ENCODE measurements at regions not wholly inside any gene's neighbourhood (a gene's known extent, or its start where the extent isn't known, plus 50 kb on each side); places are given as distances from the start of the nearest gene placed in this dataset.

- no peak overlapping the region for H4K8ac ChIP-seq (ENCODE audit: extremely low read depth, insufficient read depth, low read length)
Measured at GRCh38 chr6:125524356-125524755, 222.6 kb upstream of the HDDC2 start.

More at GRCh38 chr6:125524356-125524755, 222.6 kb upstream of the HDDC2 start:
- H3K4me2 ChIP-seq (ENCODE audit: insufficient read depth in 1 of 2, low read depth in 2 of 2, low read length in 2 of 2) = no peak overlapping the region
- H3K27me3 ChIP-seq (replicated peaks in 1 of 4; ENCODE audit: control insufficient read depth in 3 of 4, extremely low read depth in 1 of 4, insufficient read depth in 3 of 4, low read length in 3 of 4) = no peaks in the 10 kb centered on the region
- no peak overlapping the region for H3K18ac ChIP-seq (ENCODE audit: extremely low read depth, low read length)
- no peak overlapping the region for H3K9ac ChIP-seq (replicated peaks in 1 of 4; ENCODE audit: extremely low read depth in 1 of 4, low read depth in 3 of 4, low read length in 3 of 4)
- H3K36me3 ChIP-seq (ENCODE audit: control insufficient read depth in 2 of 4, insufficient read depth in 4 of 4, low read length in 3 of 4) = no peaks in the 10 kb centered on the region
- H3K27ac ChIP-seq (ENCODE audit: low read depth, low read length) = no peak overlapping the region
- CTCF ChIA-PET (ENCODE audit: partially characterized antibody) = interaction anchor here (0.6 to 1.6 kb wide), 5 partner anchors 11 to 230 kb away, joined by 3 to 5 read pairs (median 5); no protein-coding TSS in a partner anchor
- no peaks in the 10 kb centered on the region for H3K79me2 ChIP-seq (ENCODE audit: control insufficient read depth in 1 of 2, insufficient read depth in 2 of 2, low read length in 2 of 2)
- no peak for DNase-seq (ENCODE audit: low read depth in 1 of 2, low spot score in 2 of 2)
- POLR2A ChIA-PET (ENCODE audit: partially characterized antibody) = no interaction called here
- FAIRE-seq = no peak
- H3K23me2 ChIP-seq (ENCODE audit: low read depth, low read length) = no peaks in the 10 kb centered on the region
- TF ChIP-seq TAF1 (IDR thresholded peaks at IDR 0.05; ENCODE audit: low read depth, low read length) = no peak
- no peak overlapping the region for H2BK120ac ChIP-seq (replicated peaks; ENCODE audit: low read depth, low read length)
- no peak overlapping the region for H3K56ac ChIP-seq (replicated peaks; ENCODE audit: insufficient read length, low read depth, low read length)
- H3K4me3 ChIP-seq (ENCODE audit: extremely low read depth in 1 of 4, insufficient read depth in 2 of 4, low read depth in 3 of 4, low read length in 4 of 4) = no peak overlapping the region
- H3K4me1 ChIP-seq (replicated peaks in 1 of 4; ENCODE audit: control insufficient read depth in 3 of 4, insufficient read depth in 4 of 4, low read length in 3 of 4) = peaks cover 3 to 13% (median 6%) of the 10 kb centered on the region in 4 experiments; a peak in 5 of 7 replicates
- H2BK20ac ChIP-seq (ENCODE audit: low read length) = no peak overlapping the region
- H3K14ac ChIP-seq (ENCODE audit: insufficient read length) = no peak overlapping the region
- no peak overlapping the region for H3K23ac ChIP-seq (ENCODE audit: insufficient read length)
- no peak overlapping the region for H2AK5ac ChIP-seq (ENCODE audit: low read depth, low read length)
- no peaks in the 10 kb centered on the region for H3K79me1 ChIP-seq (ENCODE audit: low read depth, low read length)
- H2BK12ac ChIP-seq (ENCODE audit: low read depth, low read length) = no peak overlapping the region
- no peaks in the 10 kb centered on the region for H4K20me1 ChIP-seq (replicated peaks in 1 of 2; ENCODE audit: control insufficient read depth in 1 of 2, insufficient read depth in 2 of 2, low read length in 2 of 2)
- H4K91ac ChIP-seq (replicated peaks; ENCODE audit: insufficient read length, low read length) = no peak overlapping the region
- no peak overlapping the region for H2AFZ ChIP-seq (ENCODE audit: low read length)
- no peak overlapping the region for H2BK15ac ChIP-seq (ENCODE audit: low read length)
- H2BK5ac ChIP-seq (ENCODE audit: low read depth, low read length) = no peak overlapping the region
- WGBS, 2 experiments (ENCODE audit: extremely low coverage in 1 of 2, insufficient coverage in 1 of 2, insufficient read length in 1 of 2, insufficient replicate concordance in 2 of 2, low coverage in 1 of 2, low lambda C conversion rate in 2 of 2, missing lambda C conversion rate in 1 of 2) = 32% methylated on average over 2 of the region's 2 CpGs; no CpG with 5 or more reads in 1 of the 2 experiments
- H3K9me3 ChIP-seq (ENCODE audit: insufficient read depth in 2 of 2, low read depth in 1 of 2, low read length in 1 of 2) = no peaks in the 10 kb centered on the region
- no peak overlapping the region for H4K5ac ChIP-seq (ENCODE audit: insufficient read length, low read depth, low read length)
- H3K4ac ChIP-seq (replicated peaks; ENCODE audit: insufficient read length, low read depth, low read length) = no peak overlapping the region

Data from H1 (cell line).